ENCODE measurements at regions not wholly inside any gene's neighbourhood (a gene's known extent, or its start where the extent isn't known, plus 50 kb on each side); places are given as distances from the start of the nearest gene placed in this dataset.

DNA sequence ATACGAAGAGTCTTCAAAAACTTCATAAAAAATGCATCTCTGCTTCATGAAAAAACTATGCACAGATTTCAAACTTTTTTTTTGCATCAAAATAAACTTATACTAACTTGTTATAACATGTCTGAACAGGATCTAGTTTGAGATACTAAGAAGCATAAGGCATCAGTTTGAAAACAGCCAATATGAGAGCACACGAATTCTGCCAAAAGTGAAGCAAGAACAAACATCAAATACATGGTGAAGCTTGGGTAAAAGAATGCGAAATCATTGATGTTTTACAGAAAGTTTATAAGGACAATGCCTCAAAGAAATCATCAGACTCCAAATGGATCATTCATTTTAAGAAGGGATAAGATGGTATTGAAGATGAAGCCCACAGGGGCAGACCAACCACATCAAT is 389.1 kb upstream of the TENM4 start:
- no peak overlapping the region for H3K4me3 ChIP-seq (ENCODE audit: low read length)
- TF ChIP-seq, protein P1, sequence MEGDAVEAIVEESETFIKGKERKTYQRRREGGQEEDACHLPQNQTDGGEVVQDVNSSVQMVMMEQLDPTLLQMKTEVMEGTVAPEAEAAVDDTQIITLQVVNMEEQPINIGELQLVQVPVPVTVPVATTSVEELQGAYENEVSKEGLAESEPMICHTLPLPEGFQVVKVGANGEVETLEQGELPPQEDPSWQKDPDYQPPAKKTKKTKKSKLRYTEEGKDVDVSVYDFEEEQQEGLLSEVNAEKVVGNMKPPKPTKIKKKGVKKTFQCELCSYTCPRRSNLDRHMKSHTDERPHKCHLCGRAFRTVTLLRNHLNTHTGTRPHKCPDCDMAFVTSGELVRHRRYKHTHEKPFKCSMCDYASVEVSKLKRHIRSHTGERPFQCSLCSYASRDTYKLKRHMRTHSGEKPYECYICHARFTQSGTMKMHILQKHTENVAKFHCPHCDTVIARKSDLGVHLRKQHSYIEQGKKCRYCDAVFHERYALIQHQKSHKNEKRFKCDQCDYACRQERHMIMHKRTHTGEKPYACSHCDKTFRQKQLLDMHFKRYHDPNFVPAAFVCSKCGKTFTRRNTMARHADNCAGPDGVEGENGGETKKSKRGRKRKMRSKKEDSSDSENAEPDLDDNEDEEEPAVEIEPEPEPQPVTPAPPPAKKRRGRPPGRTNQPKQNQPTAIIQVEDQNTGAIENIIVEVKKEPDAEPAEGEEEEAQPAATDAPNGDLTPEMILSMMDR (conservative IDR thresholded peaks at IDR 0.05; ENCODE audit: low read length), result no peak
- no peak for DNase-seq (ENCODE audit: low read depth)

DNA sequence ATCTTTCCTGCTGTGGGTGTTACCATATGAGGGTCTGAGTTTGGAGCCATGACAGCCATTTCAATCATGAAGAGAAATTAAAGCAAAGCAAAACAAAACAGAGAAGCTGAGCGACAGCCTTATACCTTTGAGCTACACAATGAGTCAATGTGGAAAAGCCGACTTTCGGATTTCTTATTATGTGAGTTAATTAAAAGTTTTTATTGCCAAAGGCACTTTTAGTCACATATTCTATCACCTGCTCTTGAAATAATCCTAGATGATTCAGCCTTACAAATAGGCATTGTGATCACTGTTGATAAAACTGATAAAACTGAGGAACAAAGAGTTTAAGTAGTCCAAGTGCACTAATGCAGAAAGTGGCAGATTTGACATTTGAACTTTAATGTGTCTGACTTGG is 381.9 kb upstream of the TENM4 start:
- H3K4me3 ChIP-seq (ENCODE audit: low read length), result no peak overlapping the region
- DNase-seq (ENCODE audit: low read depth), result no peak
- TF ChIP-seq, protein P1 (conservative IDR thresholded peaks at IDR 0.05; ENCODE audit: low read length), result no peak

DNA sequence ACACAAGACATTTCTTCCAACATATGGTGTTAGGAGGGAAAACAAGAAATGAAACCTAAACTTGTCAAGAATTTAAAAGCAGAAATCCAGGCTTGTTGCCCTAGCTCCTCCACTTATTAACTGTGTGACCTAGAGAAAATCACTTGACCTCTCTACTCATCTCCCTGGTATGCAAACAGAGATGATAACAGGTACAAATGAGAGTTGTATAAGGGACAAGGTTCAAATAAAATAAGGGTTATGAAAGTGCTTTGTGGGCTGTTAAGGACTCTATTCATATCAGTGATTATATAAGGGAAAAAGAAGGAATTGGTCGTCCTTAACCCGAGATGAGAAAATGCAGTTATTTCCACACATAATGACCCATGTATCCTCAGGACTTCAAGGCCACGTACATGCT is 372.7 kb upstream of the TENM4 start:
- no peak overlapping the region for H3K4me3 ChIP-seq (ENCODE audit: low read length)
- TF ChIP-seq, protein P1 (conservative IDR thresholded peaks at IDR 0.05; ENCODE audit: low read length), result no peak
- DNase-seq (ENCODE audit: low read depth), result no peak

DNA sequence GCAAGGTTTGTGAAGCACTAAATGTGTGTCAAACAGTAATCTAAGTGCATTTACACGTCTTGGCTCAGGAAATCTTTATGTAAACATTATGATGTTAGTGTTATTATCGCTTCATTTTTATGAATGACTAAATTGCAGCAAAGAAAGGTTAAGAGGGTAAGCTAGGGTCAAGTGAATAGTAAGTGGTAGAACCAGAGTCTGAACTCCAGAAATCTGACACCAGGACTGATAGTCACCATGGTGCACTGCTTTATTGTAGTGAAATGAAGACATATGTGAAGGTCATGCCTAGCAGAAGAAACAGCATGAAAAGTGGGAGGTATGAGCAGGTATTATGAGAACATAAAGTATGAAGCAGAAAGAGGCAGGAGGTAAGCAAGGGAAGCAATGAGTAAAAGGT is 368.7 kb upstream of the TENM4 start:
- no peak overlapping the region for H3K4me3 ChIP-seq (ENCODE audit: low read length)
- TF ChIP-seq, protein P1 (conservative IDR thresholded peaks at IDR 0.05; ENCODE audit: low read length), result no peak
- DNase-seq (ENCODE audit: low read depth), result no peak

DNA sequence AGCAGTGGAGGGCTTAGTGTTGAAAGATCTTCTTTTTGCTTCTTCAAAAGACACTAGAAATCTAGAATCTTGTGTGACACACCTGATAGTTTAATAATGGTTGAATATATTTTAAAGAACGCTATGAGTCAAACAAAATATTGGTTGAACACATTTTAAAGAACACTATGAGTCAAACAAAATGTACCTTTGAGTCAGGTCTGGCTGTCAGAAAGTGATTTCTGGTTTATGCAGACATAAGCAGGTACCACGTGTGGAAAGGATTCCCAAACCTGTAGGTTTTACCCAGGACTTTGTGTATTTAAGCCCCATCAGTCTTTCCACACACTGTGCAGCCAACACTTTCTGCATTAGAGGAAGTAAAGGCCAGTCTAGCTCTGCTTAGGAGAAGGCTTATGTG is 366.7 kb upstream of the TENM4 start:
- DNase-seq (ENCODE audit: low read depth), result no peak
- H3K4me3 ChIP-seq (ENCODE audit: low read length), result no peak overlapping the region
- TF ChIP-seq, protein P1 (conservative IDR thresholded peaks at IDR 0.05; ENCODE audit: low read length), result no peak

DNA sequence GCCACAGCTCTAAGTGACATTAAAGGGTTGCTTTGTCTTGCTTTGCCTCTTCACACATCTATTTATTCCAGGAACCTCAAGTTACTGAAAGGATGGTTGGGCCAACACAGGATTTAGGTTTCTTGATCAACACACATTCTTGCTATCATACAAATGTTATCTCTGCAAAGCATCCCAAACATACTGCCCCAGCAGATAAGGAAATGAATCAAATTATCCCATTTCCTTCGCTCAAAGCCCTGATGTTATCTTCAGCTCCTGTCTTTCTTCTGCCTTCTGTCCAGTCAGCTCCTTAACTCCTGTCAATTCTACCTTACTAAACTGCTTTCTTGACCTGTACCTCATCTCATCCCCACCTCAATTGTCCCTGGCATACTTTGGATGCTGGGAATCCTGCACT is 355.9 kb upstream of the TENM4 start:
- no peak overlapping the region for H3K4me3 ChIP-seq (ENCODE audit: low read length)
- TF ChIP-seq, protein P1 (conservative IDR thresholded peaks at IDR 0.05; ENCODE audit: low read length), result no peak
- no peak for DNase-seq (ENCODE audit: low read depth)

DNA sequence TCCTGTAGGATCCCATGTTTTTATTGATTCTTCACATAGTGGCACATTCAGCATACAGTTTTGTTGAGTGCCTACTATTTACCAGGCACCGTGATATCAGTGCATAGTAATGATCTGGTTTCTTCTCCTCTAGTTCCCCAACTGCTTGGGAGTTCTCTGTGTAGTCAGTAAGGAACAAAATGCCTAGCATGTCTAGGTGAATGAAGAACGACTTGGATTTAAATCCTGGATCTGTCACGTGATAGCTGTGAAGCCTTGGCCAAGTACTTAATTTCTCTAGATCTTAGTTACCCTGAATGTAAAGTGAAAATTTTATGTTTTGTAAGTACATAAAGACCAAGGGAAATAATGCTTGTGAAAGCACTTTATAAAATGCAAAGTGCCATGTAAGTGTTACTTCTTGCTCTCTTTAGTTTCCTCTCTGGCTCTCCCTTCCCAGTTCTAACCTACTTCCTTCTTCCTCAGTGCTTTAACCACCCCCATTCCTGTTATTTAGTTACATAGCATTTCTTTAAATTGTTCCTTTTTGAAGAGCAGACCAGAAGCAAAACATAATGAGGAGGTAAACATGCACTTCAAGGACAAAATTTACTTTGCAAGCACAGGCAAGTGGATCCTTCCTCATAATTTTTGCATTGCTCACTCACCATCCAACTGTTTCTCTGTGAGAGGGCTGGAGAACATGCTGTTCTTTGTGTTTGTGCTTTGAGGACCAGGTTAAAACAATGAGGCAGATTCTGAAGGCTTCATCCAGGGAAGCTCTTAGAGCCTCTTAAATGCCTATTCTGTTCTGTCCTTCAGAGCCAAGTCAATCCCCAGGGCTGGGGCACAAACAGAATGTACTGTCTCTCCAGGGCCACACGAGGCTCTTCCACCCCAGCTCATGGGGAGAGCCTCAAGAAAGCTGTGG is 353.9 kb upstream of the TENM4 start:
- TF ChIP-seq, protein P1 (conservative IDR thresholded peaks at IDR 0.05; ENCODE audit: low read length), result no peak
- DNase-seq (ENCODE audit: low read depth), result no peak
- H3K4me3 ChIP-seq (ENCODE audit: low read length), result no peak overlapping the region
